ENCODE measurements at regions not wholly inside any gene's neighbourhood (a gene's known extent, or its start where the extent isn't known, plus 50 kb on each side); places are given as distances from the start of the nearest gene placed in this dataset.
"Not testable (repeated sequence)": the region's sequence is repeated elsewhere in the genome, so short reads cannot be mapped to it uniquely, and the experiment has no call there.

GRCh38 chr18:14969500-14969899, 221.5 kb downstream of the ANKRD30B start:
- POLR2A ChIA-PET = no interaction called here
- Histone ChIP-seq H3K4me1 (ENCODE audit: insufficient read depth, low read length) (no peaks in the 10 kb centered on the region), H3K27me3 (ENCODE audit: control insufficient read depth in 1 of 2, insufficient read depth in 2 of 2, low read length in 2 of 2) (no peaks in the 10 kb centered on the region), H3K27ac (ENCODE audit: low read depth in 1 of 2, low read length in 2 of 2) (no peak overlapping the region), H3K36me3 (ENCODE audit: insufficient read depth, low read length) (no peaks in the 10 kb centered on the region), H3K4me3 (ENCODE audit: low read length) (no peak overlapping the region), H3K9me3 (ENCODE audit: control insufficient read depth in 1 of 2, insufficient read depth in 1 of 2, low read length in 2 of 2) (peaks cover 0 to 3% of the 10 kb centered on the region in 2 experiments)
- H3K4me1 Mint-ChIP-seq (ENCODE audit: low read depth) = no peaks in the 10 kb centered on the region
- no peak for DNase-seq
- intact Hi-C loops (cut with DNase I, micrococcal nuclease) = no loop called here
- TF ChIP-seq, protein P1, sequence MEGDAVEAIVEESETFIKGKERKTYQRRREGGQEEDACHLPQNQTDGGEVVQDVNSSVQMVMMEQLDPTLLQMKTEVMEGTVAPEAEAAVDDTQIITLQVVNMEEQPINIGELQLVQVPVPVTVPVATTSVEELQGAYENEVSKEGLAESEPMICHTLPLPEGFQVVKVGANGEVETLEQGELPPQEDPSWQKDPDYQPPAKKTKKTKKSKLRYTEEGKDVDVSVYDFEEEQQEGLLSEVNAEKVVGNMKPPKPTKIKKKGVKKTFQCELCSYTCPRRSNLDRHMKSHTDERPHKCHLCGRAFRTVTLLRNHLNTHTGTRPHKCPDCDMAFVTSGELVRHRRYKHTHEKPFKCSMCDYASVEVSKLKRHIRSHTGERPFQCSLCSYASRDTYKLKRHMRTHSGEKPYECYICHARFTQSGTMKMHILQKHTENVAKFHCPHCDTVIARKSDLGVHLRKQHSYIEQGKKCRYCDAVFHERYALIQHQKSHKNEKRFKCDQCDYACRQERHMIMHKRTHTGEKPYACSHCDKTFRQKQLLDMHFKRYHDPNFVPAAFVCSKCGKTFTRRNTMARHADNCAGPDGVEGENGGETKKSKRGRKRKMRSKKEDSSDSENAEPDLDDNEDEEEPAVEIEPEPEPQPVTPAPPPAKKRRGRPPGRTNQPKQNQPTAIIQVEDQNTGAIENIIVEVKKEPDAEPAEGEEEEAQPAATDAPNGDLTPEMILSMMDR (IDR thresholded peaks at IDR 0.05) = no peak
- no peaks in the 10 kb centered on the region for H3K27me3 Mint-ChIP-seq
- CTCF ChIA-PET = no interaction called here
- no peak overlapping the region for H3K27ac Mint-ChIP-seq
- H3K9me3 Mint-ChIP-seq = no peaks in the 10 kb centered on the region
- H3K4me3 Mint-ChIP-seq = no peak overlapping the region
- no peak for ATAC-seq (ENCODE audit: poor library complexity)
- no peaks in the 10 kb centered on the region for H3K36me3 Mint-ChIP-seq (ENCODE audit: low read depth)

DNA sequence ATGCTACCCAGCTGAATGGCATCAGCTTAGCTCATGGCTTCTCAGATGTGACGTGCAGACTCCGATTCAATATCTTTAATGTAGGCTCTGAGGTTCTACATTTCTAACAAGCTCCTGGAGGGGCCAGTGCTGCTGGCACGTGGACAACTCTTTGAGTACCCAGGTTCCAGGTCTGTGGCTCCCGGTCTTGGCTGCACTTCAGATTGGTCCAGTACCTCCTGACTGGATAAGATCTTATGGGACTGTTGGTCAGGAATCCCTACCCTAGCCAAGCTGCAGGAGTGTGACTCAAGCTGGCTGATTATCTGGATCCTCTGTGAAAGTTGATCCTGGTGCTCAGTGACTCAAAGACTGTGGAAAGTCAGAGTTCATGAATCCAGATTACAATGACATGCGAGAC, 222.1 kb downstream of the ANKRD30B start:
- Mint-ChIP-seq H3K4me1 (ENCODE audit: low read depth) (no peaks in the 10 kb centered on the region), H3K36me3 (ENCODE audit: low read depth) (no peaks in the 10 kb centered on the region), H3K27me3 (no peaks in the 10 kb centered on the region), H3K9me3 (no peaks in the 10 kb centered on the region), H3K4me3 (no peak overlapping the region), H3K27ac (no peak overlapping the region)
- intact Hi-C loops (cut with DNase I, micrococcal nuclease) = no loop called here
- no peaks in the 10 kb centered on the region for H3K4me1 ChIP-seq (ENCODE audit: insufficient read depth, low read length)
- ATAC-seq (ENCODE audit: poor library complexity) (no peak), DNase-seq (no peak)
- CTCF ChIA-PET = no interaction called here
- no peaks in the 10 kb centered on the region for H3K27me3 ChIP-seq (ENCODE audit: control insufficient read depth in 1 of 2, insufficient read depth in 2 of 2, low read length in 2 of 2)
- TF ChIP-seq, protein P1 (IDR thresholded peaks at IDR 0.05) = no peak
- H3K9me3 ChIP-seq (ENCODE audit: control insufficient read depth in 1 of 2, insufficient read depth in 1 of 2, low read length in 2 of 2) = peaks cover 0 to 3% of the 10 kb centered on the region in 2 experiments
- POLR2A ChIA-PET = no interaction called here
- no peaks in the 10 kb centered on the region for H3K36me3 ChIP-seq (ENCODE audit: insufficient read depth, low read length)
- no peak overlapping the region for H3K27ac ChIP-seq (ENCODE audit: low read depth in 1 of 2, low read length in 2 of 2)
- H3K4me3 ChIP-seq (ENCODE audit: low read length) = no peak overlapping the region

- Histone ChIP-seq H3K9me3 (ENCODE audit: control insufficient read depth in 1 of 2, insufficient read depth in 1 of 2, low read length in 2 of 2) (no peaks in the 10 kb centered on the region), H3K27ac (ENCODE audit: low read depth in 1 of 2, low read length in 2 of 2) (no peak overlapping the region), H3K36me3 (ENCODE audit: insufficient read depth, low read length) (no peaks in the 10 kb centered on the region), H3K4me1 (ENCODE audit: insufficient read depth, low read length) (no peaks in the 10 kb centered on the region), H3K27me3 (ENCODE audit: control insufficient read depth in 1 of 2, insufficient read depth in 2 of 2, low read length in 2 of 2) (no peaks in the 10 kb centered on the region), H3K4me3 (ENCODE audit: low read length) (no peak overlapping the region)
- intact Hi-C loops (cut with DNase I, micrococcal nuclease) = no loop called here
- H3K36me3 Mint-ChIP-seq (ENCODE audit: low read depth) = no peaks in the 10 kb centered on the region
- H3K4me1 Mint-ChIP-seq (ENCODE audit: low read depth) = no peaks in the 10 kb centered on the region
- TF ChIP-seq, protein P1 (IDR thresholded peaks at IDR 0.05) = no peak
- ATAC-seq (ENCODE audit: poor library complexity) (no peak), DNase-seq (no peak)
- CTCF ChIA-PET = no interaction called here
- POLR2A ChIA-PET = no interaction called here
- no peak overlapping the region for H3K4me3 Mint-ChIP-seq
- H3K27ac Mint-ChIP-seq = no peak overlapping the region
- H3K27me3 Mint-ChIP-seq = peaks cover under 1% of the 10 kb centered on the region
- no peaks in the 10 kb centered on the region for H3K9me3 Mint-ChIP-seq
Observed at GRCh38 chr18:14971461-14972185, 223.7 kb downstream of the ANKRD30B start.

DNA sequence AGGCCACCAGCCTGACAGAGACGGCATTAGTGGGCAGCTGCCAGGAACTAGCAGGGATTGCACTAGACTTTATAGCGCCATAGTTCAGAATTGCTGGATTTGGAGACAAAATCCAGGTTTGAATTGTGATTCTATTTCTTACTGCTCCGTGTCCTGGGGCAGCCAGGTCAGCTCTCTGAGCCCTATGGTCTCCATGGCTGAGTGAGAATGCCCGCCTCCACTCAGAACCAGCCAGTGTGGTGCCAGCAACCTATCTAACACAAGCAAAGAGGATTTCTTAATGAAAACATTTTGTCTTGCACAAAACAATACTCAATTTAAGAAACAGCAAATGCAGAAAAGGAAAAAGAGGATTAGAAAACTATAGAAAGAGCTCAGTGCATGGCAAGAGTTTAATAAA, 225.4 kb downstream of the ANKRD30B start:
- not testable (repeated sequence) for H3K27me3 ChIP-seq (ENCODE audit: control insufficient read depth in 1 of 2, insufficient read depth in 2 of 2, low read length in 2 of 2); H3K4me1 Mint-ChIP-seq (ENCODE audit: low read depth)
- peaks cover 13% of the 10 kb centered on the region for H3K27me3 Mint-ChIP-seq

More for the DNA sequence above, 225.4 kb downstream of the ANKRD30B start:
- intact Hi-C loops (cut with DNase I, micrococcal nuclease); H3K27ac Mint-ChIP-seq; H3K4me1 ChIP-seq (ENCODE audit: insufficient read depth, low read length); H3K9me3 ChIP-seq (ENCODE audit: control insufficient read depth in 1 of 2, insufficient read depth in 1 of 2, low read length in 2 of 2); H3K4me3 ChIP-seq (ENCODE audit: low read length); CTCF ChIA-PET; H3K36me3 Mint-ChIP-seq (ENCODE audit: low read depth); DNase-seq; H3K36me3 ChIP-seq (ENCODE audit: insufficient read depth, low read length); H3K4me3 Mint-ChIP-seq; H3K27ac ChIP-seq (ENCODE audit: low read depth in 1 of 2, low read length in 2 of 2); POLR2A ChIA-PET; H3K9me3 Mint-ChIP-seq; ATAC-seq (ENCODE audit: poor library complexity): not testable (repeated sequence)
